ENCODE measurements at regions not wholly inside any gene's neighbourhood (a gene's known extent, or its start where the extent isn't known, plus 50 kb on each side); places are given as distances from the start of the nearest gene placed in this dataset.
"Not testable (repeated sequence)": the region's sequence is repeated elsewhere in the genome, so short reads cannot be mapped to it uniquely, and the experiment has no call there.

DNA sequence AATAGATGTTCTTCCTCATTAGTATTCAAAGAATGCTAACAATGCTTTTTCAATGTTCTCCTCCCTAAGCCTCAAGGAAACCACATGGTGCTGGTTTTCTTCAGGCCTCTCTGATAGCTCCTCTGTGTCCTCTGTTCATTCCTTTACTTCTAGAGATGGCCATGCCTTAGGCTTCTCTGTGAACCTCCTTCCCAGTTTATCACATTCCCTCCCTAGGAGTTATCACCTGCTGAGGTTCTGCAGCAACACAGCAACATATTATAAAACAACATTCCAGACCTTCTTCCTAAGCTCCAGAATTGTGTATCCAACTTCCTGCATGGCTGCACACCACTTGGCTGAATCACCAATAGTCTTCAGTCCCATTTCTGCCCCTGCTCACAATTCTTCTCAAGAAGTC, 325.5 kb downstream of the IRS1 start:
- DNase-seq (ENCODE audit: low spot score): no peak

GRCh38 chr2:226471987-226472470, 327.6 kb downstream of the IRS1 start:
- no peak for DNase-seq (ENCODE audit: low spot score)

GRCh38 chr2:226467633-226468032, 332.0 kb downstream of the IRS1 start:
- DNase-seq (ENCODE audit: low spot score): no peak

- DNase-seq (ENCODE audit: low spot score): no peak
Observed at GRCh38 chr2:226467221-226467620, 332.4 kb downstream of the IRS1 start.

- DNase-seq (ENCODE audit: low spot score): no peak
Observed at GRCh38 chr2:226466589-226466988, 333.0 kb downstream of the IRS1 start.

DNA sequence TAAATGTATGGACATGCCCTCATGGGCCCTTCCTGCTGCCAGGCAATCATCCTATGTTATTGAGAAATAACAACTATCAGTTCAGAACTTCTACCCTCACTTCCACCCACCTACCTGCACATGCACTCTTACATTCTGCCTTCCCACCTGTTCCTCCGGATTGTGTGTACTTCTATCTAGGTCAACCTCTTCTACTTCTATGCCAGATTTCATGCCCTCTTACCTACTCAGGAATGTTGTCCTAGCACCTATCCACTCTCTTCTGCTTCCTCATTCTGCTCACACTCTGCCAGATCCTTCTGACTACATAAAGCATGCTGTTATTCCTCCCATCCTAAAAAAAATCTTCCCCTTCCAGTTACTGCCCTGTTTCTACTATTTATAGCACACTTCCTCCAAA, 333.5 kb downstream of the IRS1 start:
- no peak for DNase-seq (ENCODE audit: low spot score)

- no peak for DNase-seq (ENCODE audit: low spot score)
Observed at GRCh38 chr2:226464380-226464779, 335.2 kb downstream of the IRS1 start.

DNA sequence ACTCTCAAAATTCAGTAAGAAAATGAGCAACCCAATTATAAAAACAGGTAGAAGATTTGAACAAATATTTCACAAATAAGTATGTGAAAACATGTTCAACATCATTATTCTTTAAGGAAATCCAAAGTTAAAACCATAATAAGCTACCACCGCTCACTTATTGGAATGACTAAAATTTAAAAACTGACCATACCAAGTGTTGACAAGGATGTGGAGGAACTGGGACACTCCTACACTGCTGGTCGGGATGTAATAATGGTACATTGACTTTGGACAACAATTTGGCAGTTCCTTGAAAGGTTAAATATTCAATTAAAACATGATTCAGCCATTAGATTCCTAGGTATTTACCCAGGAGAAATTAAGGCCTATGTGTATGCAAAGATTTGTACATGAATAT, 336.5 kb downstream of the IRS1 start:
- no peak for DNase-seq (ENCODE audit: low spot score)

DNA sequence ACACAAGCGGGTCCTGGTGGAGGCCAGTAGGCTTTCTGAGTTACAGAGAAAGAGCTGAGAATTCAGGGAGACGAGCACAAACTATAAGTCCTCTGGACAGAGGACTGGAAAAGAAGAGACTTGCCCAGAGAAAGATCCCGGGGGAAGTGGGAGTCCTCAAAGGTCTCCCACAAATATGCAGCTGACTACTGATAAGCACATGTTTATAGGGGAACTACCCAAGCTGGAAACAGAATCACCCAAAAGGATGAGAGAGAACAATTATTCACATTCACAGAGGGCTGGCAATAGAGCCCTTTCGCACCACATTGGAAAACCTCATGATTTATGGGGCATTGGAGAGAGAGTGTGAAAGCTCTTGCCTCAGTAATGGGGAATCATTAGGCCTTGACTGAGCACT, 337.6 kb downstream of the IRS1 start:
- DNase-seq (ENCODE audit: low spot score): no peak

- DNase-seq (ENCODE audit: low spot score): not testable (repeated sequence)
Observed at GRCh38 chr2:226456144-226456543, 343.5 kb downstream of the IRS1 start.

DNA sequence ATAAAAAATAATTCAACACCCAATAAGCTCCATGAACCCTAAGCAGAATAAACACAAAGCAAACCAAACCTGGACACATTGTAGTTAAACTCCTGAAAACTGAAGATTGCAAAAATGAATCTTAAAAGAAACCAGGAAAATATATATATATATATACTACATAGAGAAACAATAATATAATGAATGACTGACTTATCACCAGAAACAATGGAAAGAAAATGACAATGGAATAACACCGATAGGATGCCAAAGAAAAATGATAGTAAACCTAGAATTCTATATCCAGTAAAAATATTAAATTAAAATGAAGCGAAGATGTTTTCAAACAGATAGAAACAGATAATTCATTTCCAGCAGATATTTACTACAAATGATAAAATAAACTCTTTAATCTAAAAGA, 346.9 kb downstream of the IRS1 start:
- no peak for DNase-seq (ENCODE audit: low spot score)

DNA sequence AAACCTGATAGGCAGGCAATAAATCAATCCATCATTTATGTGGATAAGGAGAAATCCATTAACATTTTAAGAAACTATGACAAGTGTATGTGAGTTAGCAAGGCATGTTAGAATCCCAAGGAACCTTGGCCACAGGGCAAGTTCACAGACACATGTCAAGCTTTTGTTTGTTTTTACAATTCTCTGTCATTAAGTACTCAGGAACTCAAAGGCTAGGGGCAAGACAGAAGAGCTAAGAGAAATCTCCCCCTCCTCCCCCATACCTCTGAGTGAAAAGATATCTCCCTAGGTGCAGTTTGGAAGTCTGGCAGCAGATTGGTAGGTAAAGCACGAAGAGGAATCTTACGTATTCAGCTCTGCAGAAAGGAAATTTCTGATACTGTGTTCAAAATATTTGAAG, 348.1 kb downstream of the IRS1 start:
- no peak for DNase-seq (ENCODE audit: low spot score)

- no peak for DNase-seq (ENCODE audit: low spot score)
Observed at GRCh38 chr2:226450141-226450540, 349.5 kb downstream of the IRS1 start.

DNA sequence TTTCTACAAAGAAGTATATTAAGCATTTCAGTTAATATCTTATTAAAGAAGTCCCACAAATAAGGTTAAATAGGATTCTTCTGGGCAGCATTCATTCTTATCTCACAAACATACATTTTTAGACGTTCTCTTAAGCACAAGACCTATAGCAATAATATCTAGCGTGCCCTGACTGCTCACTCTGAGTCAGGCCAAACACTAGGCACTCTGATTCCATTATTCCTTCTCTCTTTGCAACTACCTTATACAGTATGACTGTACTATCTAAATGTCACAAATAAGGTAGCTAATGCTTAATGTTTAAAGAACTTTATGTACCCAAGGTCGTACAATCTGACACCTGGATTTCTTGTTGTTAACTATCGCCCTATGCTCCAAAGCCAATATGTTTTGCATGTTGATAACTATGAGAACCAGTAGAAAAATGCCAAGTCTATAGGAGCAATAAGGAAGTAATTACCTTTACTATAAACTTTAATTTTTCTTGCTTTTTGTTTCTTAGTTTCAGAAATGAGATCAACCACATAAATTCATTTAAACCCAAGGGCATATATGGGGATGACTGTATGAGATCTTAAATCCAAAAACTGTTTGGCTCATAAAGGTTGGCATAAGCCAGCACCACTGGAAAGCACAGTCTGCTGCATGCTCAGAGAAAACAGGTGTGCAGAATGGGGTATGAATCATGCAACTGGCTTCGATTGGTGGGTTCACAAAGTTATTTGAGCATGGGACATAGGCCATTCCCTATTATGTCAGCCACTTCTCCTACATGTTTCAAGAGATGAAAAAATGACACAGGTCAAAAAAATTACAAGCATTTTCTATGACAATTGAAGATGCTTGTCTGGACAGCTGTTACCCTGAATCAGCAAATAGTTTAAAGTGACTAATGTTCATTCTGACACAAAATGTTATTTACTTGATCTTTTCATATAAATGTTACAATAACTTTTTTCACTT, 352.0 kb downstream of the IRS1 start:
- no peak for DNase-seq (ENCODE audit: low spot score)

DNA sequence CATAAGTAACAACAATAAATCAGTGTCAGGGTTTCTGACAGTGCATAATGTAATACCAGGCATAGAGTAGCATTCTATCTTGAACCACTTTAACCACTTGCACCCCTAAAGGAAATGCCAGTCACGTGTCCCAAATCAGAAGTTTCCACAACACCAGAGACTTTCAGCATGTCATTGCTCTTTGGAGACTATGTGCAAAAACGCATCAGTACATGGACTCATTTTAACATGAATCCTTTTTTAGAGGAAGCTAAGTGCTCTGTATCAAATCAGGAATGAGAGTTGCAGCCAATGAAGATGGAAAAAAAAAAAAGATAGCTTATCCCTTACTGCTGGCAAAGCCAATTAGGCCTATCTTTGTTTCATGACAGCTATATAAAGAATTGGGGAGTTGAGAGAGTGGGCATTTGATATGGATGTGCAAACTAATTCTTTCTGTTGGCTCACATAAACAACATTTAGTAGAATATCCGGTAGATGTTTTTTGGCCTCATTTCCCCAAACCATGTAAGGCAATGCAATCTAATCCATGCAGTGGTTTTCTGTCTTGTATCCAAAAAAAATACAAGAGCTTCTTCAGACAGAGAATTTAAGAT, 353.1 kb downstream of the IRS1 start:
- DNase-seq (ENCODE audit: low spot score): no peak

DNA sequence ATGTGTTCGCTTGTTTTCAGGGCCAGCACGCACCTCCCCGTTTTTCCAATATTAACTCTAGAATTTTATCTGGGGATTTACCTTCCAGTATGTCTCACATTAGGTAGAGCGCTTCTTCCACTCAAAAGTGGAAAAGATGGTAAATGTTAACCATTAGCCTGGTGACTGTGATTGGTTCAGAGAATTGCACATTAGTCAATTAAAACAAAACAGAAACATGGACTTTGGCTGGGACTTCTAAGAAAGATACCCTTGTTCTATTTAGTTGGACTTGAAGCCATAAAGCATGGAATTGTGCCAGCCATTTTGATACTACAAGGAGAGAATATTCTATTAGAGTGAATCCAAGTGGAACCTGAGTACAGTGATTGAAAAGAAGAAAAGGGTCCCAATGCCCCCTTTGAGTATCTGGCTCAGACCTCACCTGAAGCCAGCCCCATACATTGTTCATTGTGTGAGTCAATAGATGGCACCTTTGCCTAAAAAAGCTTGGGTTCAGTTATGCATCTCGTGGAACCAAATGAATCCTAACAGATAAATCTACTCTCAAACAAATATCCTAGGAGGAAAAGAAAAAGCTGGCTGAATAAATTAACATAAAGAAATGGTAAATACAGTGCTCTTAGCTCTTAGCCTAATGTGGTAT, 354.3 kb downstream of the IRS1 start:
- DNase-seq (ENCODE audit: low spot score): no peak

GRCh38 chr2:226443112-226443511, 356.5 kb downstream of the IRS1 start:
- no peak for DNase-seq (ENCODE audit: low spot score)

DNA sequence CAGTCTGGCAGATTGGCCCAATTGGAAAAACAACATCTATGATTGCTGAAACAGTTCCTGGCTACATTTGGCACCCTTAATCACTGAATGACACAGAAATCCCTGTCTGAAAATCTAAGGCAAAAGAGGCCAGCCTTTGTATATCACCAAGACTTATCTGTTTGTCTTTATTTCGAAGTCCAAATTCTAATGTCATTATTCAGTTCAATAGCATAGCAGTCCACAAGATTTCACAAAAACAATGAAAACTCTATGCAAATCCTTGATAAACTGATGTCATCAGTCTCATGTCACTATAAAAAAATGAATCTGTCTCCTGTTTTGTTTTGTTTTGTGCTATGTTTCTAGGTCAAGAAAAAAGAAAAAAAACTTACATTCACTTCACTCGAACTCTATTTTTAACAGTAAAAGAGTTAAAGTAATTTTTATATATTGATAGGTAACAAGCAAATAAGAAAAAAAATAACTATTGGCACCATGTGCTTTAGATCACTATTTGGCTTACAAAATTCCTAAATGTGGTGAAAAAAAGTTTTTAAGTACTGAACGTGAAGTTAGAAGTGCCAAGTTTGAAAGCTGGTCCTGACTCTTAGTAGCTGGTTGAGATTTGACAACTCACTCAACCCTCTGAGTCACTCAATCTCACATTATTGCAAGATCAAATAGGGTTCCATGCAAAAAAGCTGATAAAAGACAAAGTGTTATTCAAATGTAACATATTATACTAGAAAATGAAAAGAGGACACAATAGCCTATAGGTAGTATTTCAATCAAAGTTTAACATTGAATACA, 359.3 kb downstream of the IRS1 start:
- no peak for DNase-seq (ENCODE audit: low spot score)

DNA sequence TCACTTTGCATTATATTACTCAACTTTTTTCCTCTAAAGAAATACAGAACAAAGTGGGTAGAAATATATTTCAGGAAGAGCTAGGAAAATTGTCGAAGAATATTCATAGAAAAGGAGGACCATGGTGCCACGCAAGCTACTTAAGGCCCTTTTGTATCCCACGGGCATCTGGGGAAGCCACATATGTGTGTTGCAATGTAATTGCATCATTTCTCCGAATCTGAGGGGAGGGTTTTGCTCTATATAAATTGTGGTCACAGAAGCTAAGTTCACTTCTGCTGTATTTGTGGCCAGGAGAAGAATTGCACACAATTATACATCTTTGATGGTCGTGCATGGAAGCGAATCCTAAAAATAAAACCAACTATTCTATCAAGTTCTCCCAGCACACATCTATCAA, 360.3 kb downstream of the IRS1 start:
- DNase-seq (ENCODE audit: low spot score): no peak

DNA sequence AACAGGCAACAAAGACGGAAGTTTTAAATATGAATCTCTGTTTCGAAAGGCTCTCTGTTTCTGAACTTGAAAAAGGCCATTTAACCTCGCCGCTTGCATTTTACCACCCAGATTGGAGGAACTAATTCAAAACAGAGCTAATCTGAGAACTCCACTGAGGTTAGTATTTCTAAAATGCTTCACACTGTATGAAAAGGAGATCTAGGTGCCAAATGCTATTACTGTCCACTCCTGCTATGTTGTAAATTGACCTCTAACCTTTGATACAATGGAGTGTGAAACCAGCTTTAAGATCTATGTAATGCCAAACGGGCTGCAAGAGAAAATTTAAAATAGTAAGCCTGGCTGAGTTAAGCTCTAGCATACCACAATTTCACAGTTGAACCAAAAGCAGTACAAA, 364.5 kb downstream of the IRS1 start:
- DNase-seq (ENCODE audit: low spot score): no peak

GRCh38 chr2:226434702-226435101, 364.9 kb downstream of the IRS1 start:
- no peak for DNase-seq (ENCODE audit: low spot score)

DNA sequence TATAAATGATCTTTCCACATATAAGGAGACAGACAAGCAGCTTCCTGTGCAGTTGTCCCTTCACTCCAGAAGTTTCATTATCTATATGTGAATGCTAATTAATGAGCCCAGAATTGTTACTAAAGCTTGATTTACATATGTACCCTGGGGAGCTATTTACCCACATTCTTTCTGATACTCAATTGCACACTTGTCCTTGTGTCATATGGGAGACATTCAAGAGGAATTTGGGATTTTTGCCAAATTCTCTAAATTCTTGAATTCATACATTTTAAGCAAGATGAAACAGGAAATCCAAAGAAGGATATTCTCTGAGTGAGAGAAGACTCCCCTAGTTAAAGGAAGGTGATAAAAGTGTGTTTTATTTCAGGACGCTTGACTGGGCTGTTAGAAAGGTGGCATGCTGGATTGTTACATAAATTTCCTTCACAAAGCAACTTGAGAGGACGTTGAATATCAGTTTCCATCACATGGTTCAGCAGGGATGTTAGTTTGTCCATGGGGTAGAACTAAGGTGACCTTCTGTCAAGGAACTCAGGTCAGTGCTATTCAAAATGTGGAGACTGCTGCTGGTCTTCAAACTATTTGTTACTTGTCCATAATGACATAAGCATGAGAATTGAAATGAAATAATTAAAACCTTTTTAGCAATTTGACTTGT, 368.2 kb downstream of the IRS1 start:
- DNase-seq (ENCODE audit: low spot score): no peak

Measured in CD4-positive, alpha-beta T cell treated with Interleukin-15 for 4 hours (primary cell).